RWPE2 (cell line): ENCODE measurements at regions not wholly inside any gene's neighbourhood (a gene's known extent, or its start where the extent isn't known, plus 50 kb on each side); places are given as distances from the start of the nearest gene placed in this dataset.

Experiments used
- ATAC-seq: fragments of 200-7000 bp; cut with Tn5 transposase; 3 replicates; pipeline ENCODE4 v1.9.1; 2021; ENCODE audit warnings: low read depth
- DNase-seq: peaks from one replicate; pipeline ENCODE4 v3.0.0-alpha.2; 2020; ENCODE audit warnings: low spot score
- H3K27ac ChIP-seq: fragments of 450-650 bp; 2 replicates; pipeline ENCODE4 v1.5.1; 2017; ENCODE audit warnings: mild to moderate bottlenecking; ENCODE audit not compliant: poor library complexity, severe bottlenecking
- H3K27me3 ChIP-seq: fragments of 250-450 bp; sonication (Bioruptor Pico); 2 replicates; pipeline ENCODE4 v1.5.1; 2021; ENCODE audit warnings: mild to moderate bottlenecking, moderate library complexity; ENCODE audit not compliant: insufficient read depth, poor library complexity, severe bottlenecking
- H3K36me3 ChIP-seq: fragments of 250-450 bp; sonication (Bioruptor Pico); 2 replicates; pipeline ENCODE4 v1.5.1; 2020; ENCODE audit warnings: low read depth, mild to moderate bottlenecking, moderate library complexity
- H3K4me1 ChIP-seq: fragments of 250-450 bp; sonication (Bioruptor Pico); 2 replicates; pipeline ENCODE4 v1.5.1; 2021; ENCODE audit warnings: mild to moderate bottlenecking, moderate library complexity; ENCODE audit not compliant: insufficient read depth, poor library complexity, severe bottlenecking
- H3K4me3 ChIP-seq: fragments of 250-450 bp; sonication (Bioruptor Pico); 2 replicates; pipeline ENCODE4 v1.5.1; 2021; ENCODE audit warnings: mild to moderate bottlenecking, moderate library complexity; ENCODE audit not compliant: severe bottlenecking
- H3K9me3 ChIP-seq: fragments of 250-450 bp; sonication (Bioruptor Pico); 2 replicates; pipeline ENCODE4 v1.5.1; 2021; ENCODE audit warnings: mild to moderate bottlenecking, moderate library complexity; ENCODE audit not compliant: severe bottlenecking
- TF ChIP-seq, protein P1 (sequence below): fragments of 450-650 bp; IDR thresholded peaks from one replicate; pipeline ENCODE4 v1.5.1; 2017; ENCODE audit warnings: mild to moderate bottlenecking, moderate library complexity; ENCODE audit not compliant: poor library complexity, severe bottlenecking

GRCh38 chr7:110210941-110211608 lies 879.9 kb upstream of the LRRN3 start:
- Histone ChIP-seq H3K4me1 (no peaks in the 10 kb centered on the region), H3K27me3 (no peaks in the 10 kb centered on the region), H3K36me3 (no peaks in the 10 kb centered on the region), H3K9me3 (no peaks in the 10 kb centered on the region), H3K27ac (no peak overlapping the region), H3K4me3 (no peak overlapping the region)
- TF ChIP-seq, protein P1, sequence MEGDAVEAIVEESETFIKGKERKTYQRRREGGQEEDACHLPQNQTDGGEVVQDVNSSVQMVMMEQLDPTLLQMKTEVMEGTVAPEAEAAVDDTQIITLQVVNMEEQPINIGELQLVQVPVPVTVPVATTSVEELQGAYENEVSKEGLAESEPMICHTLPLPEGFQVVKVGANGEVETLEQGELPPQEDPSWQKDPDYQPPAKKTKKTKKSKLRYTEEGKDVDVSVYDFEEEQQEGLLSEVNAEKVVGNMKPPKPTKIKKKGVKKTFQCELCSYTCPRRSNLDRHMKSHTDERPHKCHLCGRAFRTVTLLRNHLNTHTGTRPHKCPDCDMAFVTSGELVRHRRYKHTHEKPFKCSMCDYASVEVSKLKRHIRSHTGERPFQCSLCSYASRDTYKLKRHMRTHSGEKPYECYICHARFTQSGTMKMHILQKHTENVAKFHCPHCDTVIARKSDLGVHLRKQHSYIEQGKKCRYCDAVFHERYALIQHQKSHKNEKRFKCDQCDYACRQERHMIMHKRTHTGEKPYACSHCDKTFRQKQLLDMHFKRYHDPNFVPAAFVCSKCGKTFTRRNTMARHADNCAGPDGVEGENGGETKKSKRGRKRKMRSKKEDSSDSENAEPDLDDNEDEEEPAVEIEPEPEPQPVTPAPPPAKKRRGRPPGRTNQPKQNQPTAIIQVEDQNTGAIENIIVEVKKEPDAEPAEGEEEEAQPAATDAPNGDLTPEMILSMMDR: no peak
- ATAC-seq (no peak), DNase-seq (no peak)

DNA sequence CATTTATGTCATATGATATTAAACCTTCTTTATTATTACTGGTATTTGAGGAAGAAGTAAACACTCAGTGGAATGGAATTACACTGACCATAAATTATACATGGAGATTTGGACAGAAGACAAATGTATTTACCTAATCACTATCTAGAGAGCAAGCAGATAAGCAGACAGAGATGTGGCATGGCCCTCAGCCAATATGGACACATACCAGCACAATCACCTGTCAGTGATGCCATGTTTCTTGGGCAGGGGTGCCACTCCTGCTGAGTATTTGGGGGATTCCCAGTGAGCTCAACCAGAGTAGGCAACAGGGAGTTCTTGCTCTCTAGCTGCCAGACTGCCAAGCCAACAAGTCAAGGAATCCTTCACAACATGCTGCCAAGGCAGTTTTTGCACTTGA lies 866.3 kb upstream of the LRRN3 start:
- Histone ChIP-seq H3K27me3 (no peaks in the 10 kb centered on the region), H3K36me3 (no peaks in the 10 kb centered on the region), H3K27ac (no peak overlapping the region), H3K4me1 (no peaks in the 10 kb centered on the region), H3K9me3 (no peaks in the 10 kb centered on the region), H3K4me3 (no peak overlapping the region)
- ATAC-seq (no peak; the same call in 2 of the 3 replicates), DNase-seq (no peak)
- TF ChIP-seq, protein P1: no peak

GRCh38 chr7:110246118-110246517 lies 844.8 kb upstream of the LRRN3 start:
- no peaks in the 10 kb centered on the region for H3K4me1 ChIP-seq
- H3K27ac ChIP-seq: no peak overlapping the region
- peaks cover 2% of the 10 kb centered on the region for H3K27me3 ChIP-seq
- no peak for DNase-seq
- H3K36me3 ChIP-seq: no peaks in the 10 kb centered on the region
- no peak overlapping the region for H3K4me3 ChIP-seq
- ATAC-seq: no peak
- TF ChIP-seq, protein P1: no peak
- H3K9me3 ChIP-seq: no peaks in the 10 kb centered on the region

- H3K27me3 ChIP-seq: no peaks in the 10 kb centered on the region
- H3K4me3 ChIP-seq: no peak overlapping the region
- DNase-seq (no peak), ATAC-seq (no peak)
- TF ChIP-seq, protein P1: no peak
- no peaks in the 10 kb centered on the region for H3K4me1 ChIP-seq
- H3K9me3 ChIP-seq: no peaks in the 10 kb centered on the region
- no peak overlapping the region for H3K27ac ChIP-seq
- no peaks in the 10 kb centered on the region for H3K36me3 ChIP-seq
Measured at GRCh38 chr7:110253093-110253492, 837.8 kb upstream of the LRRN3 start.

GRCh38 chr7:110257673-110258072 lies 833.3 kb upstream of the LRRN3 start:
- DNase-seq (no peak), ATAC-seq (no peak)
- H3K27ac ChIP-seq: no peak overlapping the region
- TF ChIP-seq, protein P1: no peak
- H3K36me3 ChIP-seq: no peaks in the 10 kb centered on the region
- no peaks in the 10 kb centered on the region for H3K9me3 ChIP-seq
- no peak overlapping the region for H3K4me3 ChIP-seq
- no peaks in the 10 kb centered on the region for H3K27me3 ChIP-seq
- H3K4me1 ChIP-seq: no peaks in the 10 kb centered on the region
